NCI-H2227 treated with DMSO at 0.1 percent for 48 hours (cell line): ENCODE measurements at regions not wholly inside any gene's neighbourhood (a gene's known extent, or its start where the extent isn't known, plus 50 kb on each side); places are given as distances from the start of the nearest gene placed in this dataset.

Experiments used
- DNase-seq: peaks from one replicate; lab custom pipeline; 2025; lab: John Stamatoyannopoulos, UW

DNA sequence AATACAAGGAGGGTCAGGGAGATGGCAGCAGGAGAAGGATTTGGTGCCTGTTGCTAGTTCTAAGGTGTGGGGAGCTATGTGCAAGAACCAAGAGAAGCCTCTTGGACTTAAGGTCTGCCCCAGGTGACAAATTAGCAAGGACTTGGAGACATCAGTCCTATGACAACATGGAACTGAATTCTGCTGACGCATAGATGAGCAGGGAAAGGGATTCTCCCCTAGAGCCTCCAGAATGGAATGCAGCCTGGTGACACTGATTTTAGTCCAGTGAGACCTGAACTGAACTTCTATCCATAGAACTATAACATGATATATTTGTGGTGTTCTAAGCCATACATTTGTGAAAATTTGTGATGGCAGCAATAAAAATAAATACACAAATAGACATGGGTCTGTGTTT lies 215.6 kb downstream of the ESM1 start:
- no peak for DNase-seq

DNA sequence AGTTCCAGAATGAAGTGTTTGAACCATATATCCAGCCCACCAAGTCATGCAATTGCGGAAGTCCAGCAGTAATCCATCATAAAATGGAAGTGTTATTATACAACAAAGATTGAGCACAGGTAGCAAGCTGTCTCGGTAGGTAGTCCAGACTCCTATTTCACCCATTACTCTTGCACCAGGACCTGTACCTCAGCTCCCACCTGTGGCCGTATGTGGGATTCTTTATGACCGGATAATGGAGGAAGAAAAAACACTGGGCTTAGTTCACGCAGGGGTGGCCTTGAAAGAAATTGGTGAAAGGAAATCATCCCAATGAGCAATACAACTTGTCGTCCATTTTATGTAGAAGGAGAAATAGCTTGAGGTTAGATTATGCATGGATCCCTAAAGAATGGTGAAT lies 216.3 kb downstream of the ESM1 start:
- DNase-seq, result no peak

DNA sequence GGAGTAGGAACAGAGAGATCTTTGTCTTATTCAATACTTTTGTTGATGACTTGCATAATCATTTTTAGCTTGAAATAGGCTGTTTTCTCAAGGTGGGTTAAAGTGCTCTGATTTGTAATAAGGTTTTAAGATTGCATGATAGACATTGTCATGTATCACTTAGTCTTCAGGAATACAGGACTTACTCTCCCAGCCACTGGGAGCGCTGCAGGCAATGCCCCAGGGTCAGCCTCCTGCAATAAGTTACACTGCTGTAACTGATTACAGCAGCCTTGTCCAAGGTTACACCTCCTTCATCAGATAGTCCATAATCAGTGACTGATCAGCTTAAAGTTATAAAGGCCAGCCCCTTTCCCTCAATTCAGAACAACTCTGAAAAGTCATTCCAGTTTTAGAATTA lies 218.6 kb downstream of the ESM1 start:
- DNase-seq, result no peak

DNA sequence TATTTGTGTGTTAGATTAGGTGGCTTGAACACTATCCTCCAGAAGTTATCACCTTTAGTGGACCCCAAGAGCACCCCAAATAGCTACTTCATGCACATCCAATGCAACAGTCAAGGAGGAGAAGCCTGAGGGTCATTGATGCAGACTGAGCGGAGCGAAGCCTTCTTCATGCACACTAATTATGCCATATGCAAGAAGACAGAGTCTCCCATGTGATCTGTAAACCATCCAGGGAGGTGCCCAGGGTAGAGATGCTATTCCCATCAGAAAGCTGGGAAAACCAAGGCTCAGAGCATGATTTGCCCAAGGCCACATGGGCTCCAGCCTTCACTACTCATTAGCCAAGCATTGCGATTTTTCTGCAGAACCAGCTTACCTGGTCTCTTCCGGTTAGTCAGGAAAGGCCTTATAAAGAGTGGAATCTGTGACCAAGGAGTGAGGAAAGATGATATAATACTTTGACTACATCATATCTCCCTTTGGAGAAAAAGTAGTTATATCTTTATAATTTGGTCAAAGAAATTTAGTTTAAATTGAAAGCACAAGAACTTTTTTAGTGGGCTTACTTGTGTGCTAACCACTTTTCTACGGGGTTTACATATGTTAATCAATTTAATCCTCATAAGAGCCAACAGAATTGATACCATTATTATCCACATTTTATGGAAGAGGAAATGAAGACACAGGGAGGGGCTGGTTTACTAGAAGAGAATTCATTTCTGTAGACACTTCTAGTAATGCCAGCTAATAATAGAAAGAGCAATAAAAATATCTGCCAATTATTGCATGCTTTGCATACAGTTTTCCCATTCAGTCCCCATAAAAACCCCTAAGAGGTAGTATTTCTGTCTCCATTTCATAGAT lies 220.0 kb downstream of the ESM1 start:
- DNase-seq, result no peak

DNA sequence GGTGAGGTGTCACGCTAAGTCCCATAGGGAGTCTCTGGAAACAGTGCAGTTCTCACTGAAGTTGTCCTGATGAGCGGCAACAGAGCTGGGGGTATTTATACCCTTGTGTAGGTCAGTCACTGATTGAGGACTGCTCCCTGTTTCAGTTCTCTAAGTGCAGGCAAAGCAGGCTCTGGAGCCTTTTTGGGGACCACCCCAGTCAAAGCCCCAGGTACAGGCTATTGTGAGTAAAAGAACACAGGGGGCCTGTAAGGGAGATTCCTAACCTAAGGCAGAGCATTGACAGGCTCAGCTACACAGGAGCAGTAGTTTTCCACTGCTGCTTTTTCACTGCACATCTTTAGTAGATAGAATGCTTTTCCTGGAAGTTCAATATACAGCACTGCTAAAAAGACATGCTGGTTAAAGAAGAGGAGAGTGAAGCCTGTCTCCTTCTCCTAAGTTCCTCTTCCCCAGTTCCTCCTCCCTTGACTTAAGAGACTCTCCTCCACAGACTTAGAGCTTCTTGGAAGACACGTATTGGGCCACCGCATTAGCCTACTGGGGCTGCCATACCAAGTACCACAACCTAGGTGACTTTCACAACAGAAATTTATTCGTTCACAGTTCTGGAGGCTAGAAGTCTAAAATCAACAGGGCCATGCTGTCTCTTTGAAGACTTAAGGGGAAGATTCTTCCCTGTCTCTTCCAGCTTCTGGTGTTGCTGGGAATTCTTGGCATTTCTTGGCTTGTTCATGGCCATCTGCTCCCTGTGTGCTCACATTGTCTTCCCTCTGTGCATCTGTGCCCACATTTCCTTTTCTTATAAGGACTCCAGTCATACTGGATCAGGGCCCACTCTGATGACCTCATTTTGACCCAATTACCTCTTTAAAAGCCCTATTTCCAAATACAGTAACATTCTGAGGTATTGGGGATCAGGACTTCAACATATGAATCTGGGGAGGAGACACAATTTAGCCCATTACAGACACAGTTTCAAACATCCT lies 221.0 kb downstream of the ESM1 start:
- DNase-seq, result no peak

DNA sequence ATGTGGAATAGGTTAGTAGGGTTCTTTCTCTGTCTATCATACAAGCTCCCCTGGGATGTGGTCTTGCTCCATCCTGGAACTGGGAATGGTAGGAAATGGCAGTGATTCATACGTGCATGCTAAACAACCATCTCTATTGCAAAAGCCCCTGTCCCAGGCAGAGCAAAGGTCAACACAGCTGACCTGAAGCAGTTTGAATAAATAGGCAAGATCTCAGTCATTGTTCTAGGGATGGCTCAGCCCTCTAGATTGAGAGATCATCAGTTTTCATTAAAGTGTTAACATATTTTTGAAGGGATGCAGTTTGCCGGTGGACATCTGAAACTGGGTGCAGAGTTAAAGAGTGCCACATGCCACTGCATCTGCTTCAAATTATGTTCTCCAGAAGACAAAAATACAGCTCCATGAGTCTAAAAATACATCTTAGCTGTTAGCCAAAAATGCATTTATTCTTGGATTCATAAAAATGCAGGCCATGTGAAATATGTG lies 224.1 kb downstream of the ESM1 start:
- no peak for DNase-seq

DNA sequence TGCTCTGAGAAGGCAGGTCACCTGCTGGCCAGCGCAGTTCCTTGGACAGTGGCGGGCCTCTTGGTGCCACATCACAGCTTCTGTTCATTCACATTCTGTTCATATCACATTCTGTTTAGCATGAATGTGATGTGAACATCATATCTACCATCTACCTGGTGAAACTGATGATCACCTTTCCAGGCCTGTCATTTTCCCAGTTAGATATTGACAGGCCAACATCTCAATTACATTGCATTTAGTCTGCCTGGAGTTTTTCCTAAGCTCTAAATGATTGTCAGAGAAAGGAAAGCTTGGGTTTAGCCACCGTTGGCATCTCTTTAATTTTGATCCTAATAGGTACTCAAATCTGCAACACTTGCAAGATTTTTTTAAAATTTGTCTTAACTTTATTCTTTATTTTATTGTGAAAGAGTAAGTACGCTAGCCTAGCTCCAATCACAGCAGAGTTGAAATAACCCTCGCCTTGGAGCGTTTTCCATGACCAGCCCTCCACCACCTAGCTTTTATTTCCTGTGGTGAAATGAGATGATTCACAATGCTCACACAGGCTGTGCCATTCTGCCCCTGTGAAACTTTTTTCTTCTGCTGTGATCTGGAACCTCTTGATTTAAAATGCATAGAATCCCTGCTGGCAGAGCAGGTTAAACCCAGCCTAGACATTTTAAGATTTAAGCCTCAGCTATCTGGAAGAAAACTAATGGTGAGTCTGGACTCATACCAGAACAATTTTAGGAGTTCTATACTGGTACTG lies 225.0 kb downstream of the ESM1 start:
- no peak for DNase-seq

DNA sequence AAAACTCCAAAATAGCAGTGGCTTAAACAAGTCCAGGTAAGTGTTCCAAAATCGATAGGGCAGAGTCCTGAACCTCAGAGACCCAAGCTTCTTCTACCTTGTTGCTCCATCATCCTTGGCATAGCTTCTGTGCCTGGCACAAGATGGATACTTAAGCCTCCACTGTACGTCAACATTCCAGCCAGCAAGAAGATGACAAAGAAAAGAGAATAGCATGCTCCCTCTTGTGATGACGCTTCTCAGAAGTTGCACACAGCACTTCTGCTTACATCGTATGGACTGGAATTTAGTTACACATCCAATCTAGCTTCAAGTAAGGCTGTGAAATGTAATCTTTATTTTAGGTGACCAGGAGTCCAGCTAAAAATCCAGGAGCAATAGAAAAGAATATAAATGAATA lies 227.4 kb downstream of the ESM1 start:
- no peak for DNase-seq

DNA sequence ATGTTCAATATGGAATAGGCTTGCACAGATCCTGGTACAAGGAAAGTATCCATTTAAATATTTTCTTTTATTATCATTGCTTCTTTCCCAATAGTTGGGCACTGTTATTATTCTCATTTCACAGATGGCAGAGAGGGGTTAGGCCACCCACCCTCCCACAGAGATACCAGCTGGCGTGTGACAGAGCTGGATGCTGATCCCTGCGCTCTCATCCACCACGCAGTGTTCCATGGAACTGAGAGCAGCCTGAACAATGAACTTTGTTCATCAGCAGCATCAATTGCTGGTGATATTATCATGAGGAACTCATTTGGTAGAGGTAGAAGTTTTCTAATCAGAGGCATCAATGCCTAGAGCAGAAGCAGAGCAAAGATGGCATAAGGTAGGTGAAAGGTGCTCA lies 227.9 kb downstream of the ESM1 start:
- DNase-seq, result no peak

DNA sequence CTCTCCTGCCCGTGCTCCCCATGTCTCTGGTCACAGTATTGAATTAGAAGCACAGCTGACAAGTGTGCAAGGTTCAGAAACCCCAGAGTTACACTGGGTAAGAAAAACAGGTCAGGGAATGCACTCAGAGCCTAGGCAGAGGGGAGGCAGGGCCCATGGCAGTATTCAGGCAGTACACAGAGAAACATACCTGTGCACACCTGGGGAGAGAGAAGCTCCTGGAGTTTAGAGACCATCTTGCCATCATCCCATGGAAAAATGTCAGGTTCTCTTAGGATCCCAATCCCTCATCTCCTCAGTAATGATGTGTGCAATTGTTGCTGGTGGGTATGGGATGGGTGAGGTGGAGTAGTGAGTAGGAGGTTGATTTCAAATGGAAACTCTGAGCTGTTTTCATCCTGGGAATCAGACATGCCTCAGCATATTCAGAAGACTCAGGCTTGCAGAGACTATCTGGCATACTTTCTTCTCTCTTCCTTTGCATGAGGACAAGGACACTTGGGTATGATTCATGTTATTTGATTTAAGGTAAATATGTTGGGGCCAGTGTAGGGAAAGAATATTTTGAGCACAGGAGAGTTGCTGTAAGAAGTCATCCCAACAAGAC lies 228.5 kb downstream of the ESM1 start:
- DNase-seq, result no peak

DNA sequence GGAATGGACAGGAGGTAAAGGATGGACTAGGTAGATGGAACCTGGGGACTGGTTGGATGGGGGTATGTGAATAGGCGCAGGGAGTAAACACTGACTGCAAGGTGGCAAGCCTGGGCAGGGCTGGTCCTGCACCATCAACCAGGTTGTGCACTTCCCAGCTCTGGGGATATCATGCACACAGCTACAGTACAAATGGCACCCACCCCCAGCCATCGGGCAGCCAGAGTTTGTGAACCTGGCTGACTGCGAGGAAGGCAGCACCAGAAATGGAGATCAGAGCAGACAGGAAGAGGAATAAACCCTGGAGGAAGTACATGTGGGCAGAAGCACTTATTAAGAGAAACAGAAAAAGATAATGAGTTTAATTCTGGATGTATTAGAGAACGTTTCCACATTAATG lies 229.1 kb downstream of the ESM1 start:
- DNase-seq, result no peak

DNA sequence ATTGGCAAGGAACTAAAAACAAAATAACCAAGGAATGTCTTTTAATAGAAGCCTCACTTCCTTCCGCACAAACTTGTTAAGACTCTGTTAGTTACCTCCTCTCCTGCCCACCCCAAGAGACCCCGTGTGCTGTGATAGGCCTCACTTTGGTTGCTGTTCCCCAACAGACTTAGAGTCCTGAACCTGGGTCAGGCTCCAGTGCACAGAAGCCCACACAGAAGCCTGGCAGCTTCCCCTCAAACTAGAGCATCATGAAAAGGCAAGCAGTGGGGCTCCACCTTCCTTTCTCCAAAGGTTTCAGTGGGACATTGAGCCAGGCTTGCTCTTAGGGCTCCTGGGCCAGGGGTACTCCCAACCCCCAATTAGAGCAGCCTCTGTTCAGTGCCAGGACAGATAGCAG lies 230.5 kb downstream of the ESM1 start:
- no peak for DNase-seq

DNA sequence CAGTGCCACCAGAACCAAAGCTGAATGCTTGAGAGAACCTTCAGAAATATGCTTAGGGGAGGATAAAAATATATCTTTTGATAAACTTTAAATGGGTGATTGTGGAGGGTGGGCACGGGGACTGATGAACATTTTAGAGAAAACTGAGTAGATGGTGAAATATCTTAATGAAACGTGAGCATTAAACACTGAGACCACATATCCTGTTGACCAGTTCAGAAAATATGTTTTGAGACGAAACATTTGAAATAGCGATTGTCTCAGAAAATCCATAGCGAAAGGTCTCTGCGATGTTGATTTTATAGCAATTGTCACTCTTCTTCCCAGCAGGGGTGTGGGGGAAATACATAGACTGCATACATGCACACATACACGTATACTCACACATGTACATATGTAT lies 231.0 kb downstream of the ESM1 start:
- DNase-seq, result no peak

DNA sequence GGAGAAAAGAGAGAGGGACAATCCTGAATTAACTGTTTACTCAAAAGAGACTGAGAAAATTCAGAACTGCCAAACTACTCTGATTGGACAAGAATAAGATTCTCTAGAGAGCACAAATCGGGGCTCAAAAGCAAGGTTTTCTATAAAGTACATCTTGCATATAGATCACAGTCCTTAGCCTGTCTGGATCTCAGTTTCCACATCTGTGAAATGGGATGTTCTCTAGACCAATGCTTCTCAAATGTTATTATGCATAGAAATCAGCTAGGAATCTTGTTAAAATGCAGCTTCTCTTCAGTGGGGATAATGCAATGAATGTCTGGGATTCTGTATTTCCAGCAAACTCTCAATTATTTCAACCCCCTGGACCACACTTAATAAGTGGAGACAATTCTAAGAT lies 231.6 kb downstream of the ESM1 start:
- DNase-seq, result no peak

DNA sequence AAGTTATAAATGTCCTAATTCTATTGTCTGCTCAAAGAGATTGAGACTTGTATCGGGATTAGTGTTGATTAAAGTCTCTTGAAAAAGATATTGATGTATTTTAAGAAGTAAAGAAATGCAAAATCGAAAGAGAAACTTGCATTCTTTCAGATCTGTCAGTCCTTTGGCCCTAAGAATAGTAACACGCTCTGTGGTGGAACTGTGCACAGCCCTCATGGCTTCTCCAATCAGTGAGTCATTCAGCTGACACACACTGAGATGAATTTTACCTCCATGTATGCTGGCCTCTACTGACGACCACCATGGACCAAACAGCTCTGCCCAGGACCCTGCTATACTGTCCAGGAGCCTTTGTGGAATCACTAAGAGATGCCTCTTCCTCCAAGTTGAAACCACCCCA lies 232.4 kb downstream of the ESM1 start:
- no peak for DNase-seq

DNA sequence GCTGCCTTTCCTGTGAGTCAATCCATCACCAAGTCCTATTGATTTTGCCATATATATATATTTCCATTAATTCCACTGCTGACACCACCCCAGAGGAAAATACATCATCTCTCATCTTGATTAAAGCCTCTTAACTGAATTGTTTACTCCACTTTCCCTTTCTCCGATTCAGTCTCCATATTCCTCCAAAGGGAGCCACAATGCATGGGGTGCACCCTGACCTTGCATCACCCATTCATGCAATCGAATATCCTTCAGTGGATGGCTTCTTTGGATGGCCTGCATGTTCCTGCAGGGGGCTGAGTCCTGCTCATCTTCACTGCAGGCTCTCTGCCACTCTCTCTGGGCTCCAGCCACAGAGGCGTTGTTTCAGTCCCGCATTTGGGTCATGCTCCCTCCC lies 231.0 kb downstream of the SNX18 start:
- no peak for DNase-seq

DNA sequence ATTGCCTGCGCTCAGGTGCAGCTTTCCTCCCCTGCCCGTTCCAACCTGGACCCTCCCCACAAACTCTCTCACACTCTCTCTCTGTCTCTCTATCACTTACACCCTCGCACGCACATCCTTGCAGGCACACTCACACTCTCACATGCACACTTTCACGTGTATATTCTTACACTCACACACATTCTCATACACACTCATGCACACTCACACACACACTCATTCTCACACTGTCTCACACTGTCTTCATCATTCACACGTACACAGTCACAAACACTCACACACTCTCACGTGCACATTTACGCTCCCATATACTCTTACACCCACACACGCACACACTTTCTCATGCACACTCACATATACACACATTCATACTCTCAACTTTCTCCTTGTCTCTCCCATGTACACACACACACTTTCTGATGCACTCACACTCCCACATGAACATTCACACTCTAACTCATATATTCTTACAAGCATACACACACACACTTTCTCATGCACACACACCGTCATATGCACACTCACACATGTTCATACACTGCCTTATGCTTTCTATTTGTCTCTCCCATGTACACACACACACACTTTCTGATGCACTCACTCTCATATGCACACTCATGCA lies 229.3 kb downstream of the SNX18 start:
- DNase-seq, result no peak

DNA sequence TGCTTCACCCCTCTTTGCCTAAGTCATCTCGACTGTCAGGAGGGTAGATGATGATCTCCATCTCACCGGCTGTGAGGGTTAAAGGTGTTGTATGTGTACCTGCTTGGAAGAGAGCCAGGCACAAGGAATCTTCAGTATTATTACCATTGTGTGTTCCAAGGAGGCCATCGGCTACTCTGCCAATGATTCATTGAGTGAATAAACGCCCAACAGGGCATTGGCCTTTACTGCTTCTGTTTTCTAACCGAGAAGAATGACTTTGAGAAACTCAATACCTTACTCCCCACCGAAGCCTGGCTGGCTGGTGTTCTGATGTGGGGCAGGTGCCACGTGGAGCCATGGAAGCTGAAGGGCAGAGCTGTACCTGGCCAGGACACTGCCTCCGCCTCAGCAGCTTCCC lies 228.8 kb downstream of the SNX18 start:
- DNase-seq, result no peak

DNA sequence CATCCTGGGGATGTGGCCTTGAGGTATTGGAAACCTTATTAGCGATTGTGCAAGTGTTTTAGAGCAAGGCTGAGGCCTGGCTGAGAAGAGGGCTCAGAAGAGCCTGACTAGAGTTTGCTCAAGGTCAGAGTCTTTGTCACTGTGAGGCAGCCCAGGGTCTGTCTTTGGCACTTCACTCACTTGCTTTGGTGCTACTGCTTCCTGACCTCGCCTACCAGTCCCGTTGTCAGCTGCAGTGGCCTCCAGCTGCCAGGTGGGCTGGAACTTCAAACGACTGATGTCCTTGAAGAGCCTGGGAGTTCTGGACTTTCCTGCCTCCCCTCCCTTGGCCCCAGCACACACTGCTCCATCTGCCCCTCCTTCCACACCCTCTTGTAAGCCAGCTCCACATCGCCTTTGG lies 228.0 kb downstream of the SNX18 start:
- no peak for DNase-seq

DNA sequence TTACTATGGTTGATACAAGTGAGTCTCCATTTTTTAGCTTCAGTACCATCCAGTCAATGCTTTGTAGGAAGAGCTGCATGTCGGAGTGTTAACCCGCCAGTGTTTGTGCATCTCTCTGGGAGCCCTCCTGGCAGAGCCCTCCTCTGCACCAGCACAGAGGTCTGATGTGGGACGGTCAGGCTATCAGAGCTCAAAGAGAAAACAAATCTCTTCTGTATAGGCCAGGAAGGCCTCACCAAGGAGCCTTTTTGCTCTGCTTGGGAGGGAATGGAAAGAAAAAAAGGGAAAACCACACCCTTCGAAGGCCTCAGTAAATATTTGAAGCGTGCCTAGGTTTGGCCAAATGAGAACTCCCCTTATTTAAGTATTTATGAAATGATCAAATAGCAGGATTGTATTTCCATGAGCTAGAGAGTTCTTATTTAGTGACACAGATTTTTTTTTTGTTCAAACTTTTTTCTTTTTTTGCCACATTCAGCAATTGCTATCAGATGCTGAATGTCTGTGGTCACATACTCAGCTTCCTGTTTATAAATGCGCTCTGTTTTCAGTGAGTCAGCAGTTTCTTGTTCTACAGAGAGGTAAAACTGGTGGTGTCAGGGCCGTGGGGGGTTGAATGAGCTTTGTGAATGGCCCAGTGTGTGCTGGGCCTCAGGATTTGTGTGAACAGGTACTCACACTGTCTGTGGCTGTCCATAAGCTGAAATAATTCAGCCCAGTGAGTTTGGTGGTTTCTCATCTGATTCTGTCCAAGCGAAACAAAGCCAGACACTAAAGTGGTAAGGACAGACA lies 226.6 kb downstream of the SNX18 start:
- no peak for DNase-seq

DNA sequence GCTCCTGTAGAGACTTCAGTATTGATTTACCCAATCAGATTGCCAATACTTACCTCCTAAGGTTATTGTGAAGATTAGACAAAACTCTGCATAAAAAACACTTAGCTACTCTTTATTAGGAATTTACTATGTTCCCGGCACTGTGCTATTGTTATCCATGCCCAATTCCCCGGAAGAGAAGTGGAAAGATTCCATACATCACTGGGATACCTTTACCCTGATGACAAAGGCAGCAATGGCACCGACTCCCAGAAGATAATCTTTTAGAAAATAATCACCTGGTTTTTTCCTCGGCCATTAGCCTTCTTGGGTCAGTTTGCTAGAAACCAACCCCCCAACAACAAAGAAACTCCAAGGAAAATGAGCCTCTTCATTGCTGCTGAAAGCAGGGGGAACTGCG lies 226.0 kb downstream of the SNX18 start:
- DNase-seq, result no peak
